Activated CD8-positive, alpha-beta memory T cell treated with anti-CD3 and anti-CD28 coated beads for 36 hours (primary cell): ENCODE measurements at regions not wholly inside any gene's neighbourhood (a gene's known extent, or its start where the extent isn't known, plus 50 kb on each side); places are given as distances from the start of the nearest gene placed in this dataset.
"Not testable (repeated sequence)": the region's sequence is repeated elsewhere in the genome, so short reads cannot be mapped to it uniquely, and the experiment has no call there.

Experiments used
- CTCF ChIA-PET: fragments of 350-600 bp; sonication (Branson Sonifier 250); formaldehyde crosslinking; loops from one replicate; lab custom pipeline; 2021; ENCODE audit warnings: antibody characterized with exemption; lab: Charles Lee
- POLR2A ChIA-PET: fragments of 350-600 bp; sonication (Branson Sonifier 250); formaldehyde crosslinking; loops from one replicate; lab custom pipeline; 2021; ENCODE audit warnings: antibody characterized with exemption; lab: Charles Lee

DNA sequence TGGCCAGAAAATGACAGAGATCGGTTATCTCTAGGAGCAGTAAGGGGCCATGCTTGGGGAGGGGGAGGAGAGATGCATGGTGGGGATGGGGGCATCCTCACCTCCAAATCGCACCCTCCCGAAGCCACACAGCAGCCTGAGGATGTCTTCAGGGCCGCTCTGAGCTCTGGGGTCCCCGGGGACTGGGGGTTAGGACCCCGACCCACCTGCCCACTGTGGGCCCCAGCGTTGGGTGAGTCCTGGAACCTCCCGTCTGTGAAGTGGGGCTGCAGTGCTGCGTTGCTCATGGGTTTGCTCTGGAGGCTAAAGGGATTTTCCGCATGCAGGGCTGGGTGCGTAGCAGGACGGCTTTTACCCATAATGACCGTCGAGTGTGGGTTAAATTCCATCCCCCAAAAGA lies 1046.3 kb downstream of the BRD1 start:
- CTCF ChIA-PET, result no interaction called here
- POLR2A ChIA-PET, result no interaction called here

DNA sequence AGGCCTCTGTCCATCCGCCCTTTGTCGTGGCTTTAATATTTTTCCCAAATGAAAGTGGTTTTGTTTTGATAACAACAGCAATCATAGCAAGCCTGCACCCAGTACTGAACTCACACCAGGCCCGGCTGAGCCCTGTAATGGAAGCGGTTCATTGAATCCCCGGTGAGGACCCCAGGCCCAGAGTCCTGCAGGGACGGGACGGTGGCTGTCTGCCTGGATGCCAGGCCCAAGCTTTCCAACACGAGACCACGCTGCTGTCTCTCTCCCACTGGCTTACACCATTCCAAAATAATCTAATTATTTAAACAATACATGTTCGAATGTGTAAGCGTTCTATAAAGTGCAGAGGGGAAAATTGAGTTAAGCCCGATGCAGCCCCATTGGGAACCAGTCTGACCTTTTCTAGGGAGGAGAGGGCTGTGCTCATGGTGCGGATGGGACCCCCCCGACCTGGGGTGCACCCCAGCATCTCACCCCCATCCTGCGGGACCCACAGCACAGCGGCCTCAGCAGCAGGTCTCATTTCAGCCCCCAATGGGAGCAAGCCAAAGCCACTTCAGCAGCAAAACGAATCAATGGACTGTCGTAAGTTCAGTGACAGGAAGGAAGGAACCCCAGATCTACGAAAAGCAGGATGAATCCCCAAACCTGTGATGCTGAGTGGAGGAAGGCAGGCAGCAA lies 1046.9 kb downstream of the BRD1 start:
- ChIA-PET POLR2A (no interaction called here), CTCF (no interaction called here)

DNA sequence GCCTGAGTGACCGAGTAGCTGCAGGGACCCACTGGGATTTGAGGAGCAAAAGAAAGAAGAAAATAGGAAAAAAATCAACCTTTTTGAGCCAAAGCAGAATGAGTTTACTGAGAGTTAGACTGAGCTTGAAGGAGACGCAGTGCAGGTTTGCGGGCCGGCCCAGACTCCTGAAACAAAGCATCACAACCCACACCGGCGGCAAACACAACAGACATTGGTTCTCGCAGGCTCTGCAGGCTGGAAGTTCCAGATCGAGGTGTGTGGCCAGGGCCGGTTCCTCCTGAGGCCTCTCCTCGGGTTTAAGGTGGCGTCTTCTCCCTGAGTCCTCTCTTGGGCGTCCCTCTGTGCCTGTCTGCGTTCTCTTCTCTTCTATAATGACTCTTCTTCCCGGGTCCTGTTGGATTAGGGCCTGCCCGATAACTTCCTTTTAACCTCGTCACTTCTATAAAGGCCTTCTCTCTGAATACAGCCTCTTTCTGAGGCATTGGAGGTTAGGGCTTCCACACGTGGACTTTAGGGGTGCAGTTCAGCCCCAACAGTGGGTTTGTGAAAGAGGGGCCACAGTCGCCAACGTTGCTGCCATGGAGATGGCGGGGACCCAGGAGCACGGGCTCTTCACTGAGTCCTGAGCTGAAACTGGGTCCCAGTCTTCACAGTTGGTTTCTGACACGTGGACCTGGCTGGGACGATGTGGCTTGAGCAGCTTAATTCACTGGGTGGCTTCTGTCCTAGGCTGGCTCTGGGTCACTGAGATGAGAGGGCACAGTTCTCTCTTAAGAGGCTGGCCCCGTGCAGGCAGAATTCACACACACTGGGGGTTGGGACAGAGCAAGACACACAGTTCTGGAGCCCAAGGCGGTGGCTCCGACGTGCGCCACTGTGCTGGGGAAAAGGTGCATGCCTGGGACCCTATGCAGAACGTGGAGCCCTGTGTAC lies 1047.7 kb downstream of the BRD1 start:
- ChIA-PET POLR2A (no interaction called here), CTCF (no interaction called here)

DNA sequence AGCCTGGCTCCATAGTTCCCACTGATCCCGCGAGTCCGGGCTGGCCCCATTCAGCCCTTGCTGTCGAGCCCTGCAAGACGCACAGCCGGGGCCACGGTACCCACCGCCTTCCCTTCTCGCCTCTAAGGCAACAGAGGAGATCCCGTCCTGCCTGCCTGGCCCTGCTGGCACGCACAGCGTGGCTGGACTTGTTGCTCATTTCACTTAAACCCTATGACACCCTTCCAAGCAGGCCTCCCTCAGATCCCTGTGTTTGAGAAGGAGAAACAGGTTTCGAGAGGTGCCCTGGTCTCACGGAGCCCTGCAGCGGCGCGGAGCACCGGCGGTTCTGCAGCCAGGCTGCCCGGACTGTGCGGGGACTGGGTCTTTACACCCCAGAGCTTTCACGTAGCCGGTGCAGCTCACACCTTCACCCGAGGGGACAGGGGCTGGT lies 1048.4 kb downstream of the BRD1 start:
- POLR2A ChIA-PET, result no interaction called here
- CTCF ChIA-PET, result no interaction called here

DNA sequence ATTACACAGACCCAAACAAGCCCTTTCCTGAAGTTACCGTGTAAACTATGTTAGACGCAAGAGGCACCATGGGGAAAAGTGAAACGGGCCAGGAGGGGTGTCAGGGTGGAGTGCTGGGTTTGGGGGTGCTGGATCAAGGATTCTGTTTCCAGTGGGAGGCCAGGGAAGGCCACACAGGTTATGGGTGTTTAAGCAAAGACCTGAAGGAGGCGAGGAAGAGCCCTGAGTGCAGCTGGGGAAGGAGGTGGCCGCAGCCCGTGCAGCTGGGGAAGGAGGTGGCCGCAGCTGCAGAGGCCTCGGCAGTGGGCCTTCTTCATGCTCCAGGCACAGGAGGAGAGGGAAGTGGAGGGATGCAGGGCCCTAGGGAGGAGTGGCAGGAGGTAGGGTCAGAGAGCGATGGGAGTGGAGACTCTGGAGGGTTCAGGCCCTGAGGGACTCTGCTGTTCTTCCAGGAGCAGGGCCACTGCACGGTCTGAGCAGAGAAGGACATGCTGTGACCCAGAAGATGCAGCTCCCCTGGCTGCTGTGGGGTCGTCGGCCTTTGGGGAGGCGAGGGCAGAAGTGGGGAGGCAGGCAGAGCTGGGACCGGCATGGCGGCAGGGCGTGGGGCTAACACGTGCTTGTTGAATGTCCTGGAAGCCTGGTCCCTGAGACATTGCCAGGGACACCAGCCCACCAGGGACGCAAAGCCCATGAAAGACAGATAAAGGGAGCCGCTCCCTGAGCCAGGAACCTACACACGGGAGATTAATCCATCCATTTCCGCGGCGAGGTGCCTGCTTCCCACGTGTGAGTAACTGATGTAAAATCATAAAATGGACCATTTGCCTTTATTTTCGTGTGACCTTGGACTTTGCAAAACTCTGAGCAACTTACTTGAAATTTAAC lies 1049.1 kb downstream of the BRD1 start:
- ChIA-PET POLR2A (no interaction called here), CTCF (no interaction called here)

DNA sequence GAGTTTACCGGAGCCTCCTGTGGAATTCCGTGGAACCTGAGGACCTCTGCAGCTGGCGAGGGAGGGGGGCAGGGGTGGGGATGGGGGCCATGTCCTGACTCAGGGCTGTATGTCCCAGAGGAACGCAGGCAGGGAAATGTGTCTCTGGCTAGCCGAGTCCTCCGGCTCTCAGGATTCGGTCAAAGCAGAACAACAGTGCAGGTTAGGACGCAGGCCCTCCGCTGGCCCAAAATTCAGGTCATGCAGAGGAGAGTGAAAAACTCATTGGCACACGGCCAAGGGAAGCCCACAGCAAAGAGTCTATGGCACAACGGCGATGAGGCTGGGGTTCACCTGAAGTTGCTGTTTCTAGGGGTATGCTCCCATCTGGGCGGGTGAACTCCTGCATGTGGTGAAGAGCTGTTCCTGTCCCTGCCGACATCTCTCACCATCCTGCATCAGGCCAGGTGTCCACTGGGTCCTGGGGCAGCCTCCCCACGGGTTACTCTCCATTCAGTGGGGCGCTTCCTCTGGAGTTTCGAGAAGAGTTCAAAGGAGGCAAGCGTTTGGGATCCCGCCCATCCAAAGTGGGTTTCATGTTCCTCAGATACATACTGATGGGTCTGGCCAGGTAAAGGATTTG lies 1055.3 kb downstream of the BRD1 start:
- ChIA-PET CTCF (no interaction called here), POLR2A (no interaction called here)

DNA sequence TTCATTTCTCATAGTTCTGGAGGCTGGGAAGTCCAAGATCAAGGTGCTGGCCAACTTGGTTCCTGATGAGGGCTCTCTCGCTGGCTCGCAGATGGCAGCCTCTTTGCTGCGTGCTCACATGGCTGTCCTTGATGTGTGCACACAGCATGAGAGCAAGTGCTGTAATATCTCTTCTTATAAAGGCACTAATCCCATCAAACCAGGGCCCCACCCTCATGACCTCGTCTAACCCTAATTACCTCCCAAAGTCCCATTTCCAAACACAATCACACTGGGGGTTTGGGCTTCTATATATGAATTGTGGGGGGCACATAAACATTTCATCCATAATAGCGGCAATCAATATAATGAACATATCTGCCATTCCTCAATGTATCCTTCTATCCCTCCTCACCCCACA lies 1062.1 kb downstream of the BRD1 start:
- POLR2A ChIA-PET, result no interaction called here
- CTCF ChIA-PET, result no interaction called here

DNA sequence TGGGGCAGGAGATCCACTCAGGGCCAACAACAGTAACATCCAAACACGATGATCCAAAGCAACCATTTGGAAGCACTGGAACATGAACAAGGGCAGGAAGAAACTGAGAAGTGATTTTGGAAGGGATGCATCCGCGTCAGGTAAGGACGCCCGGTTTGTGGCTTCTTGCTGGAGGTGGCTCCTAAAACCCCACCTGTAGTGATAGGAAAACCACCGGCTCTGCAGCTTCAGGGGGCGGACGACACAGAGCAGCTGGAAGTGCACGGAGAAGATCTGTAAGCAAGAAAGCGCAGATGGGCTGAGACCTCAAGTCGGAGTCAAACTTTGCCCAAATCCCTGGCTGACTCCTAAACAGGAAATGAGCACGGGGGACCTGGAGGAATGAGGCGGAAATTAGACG lies 1066.1 kb downstream of the BRD1 start:
- ChIA-PET CTCF (no interaction called here), POLR2A (no interaction called here)

DNA sequence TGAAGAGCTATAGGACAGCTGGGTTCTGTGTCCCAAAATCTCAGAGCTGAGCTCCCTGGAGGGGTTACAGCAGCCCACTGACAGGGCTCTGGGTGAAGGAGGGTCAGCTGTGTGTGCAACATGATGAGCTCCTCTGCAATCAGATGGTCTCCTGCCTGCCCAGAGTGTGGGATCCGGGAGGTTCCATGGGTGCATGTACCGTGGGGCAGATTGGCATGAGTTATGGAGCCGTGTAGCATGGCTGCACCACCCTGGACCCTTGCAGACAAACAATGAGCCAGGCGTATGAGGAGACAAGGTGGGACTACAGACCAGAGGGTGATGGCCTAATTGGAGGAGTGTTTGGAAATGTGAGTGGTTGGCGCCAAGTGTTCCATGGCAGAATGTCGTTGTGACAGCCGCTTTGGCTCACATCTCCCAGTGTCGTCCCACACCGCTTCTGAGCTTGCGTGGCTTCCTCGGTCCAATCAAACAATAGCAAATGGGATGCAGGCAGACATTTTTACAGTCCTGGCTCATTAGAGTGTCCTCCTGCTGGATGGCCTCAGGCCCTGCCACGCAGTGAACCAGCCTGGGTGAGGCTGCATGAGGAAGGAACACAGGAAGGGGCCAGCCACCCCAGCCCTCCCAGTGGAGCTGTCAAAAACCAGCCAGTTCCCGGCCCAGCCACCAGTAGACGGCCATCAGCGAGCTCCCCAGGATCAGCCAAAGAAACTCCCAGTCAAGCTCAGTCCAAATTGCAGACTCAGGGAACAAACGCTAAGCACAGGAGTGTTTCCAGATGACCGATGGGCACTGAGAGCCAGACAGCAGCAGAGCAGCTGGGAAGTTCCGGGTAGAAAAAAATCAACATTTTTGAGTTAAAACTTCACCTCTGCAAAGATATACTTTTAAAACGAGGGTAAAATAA lies 1066.9 kb downstream of the BRD1 start:
- CTCF ChIA-PET, result no interaction called here
- POLR2A ChIA-PET, result no interaction called here

DNA sequence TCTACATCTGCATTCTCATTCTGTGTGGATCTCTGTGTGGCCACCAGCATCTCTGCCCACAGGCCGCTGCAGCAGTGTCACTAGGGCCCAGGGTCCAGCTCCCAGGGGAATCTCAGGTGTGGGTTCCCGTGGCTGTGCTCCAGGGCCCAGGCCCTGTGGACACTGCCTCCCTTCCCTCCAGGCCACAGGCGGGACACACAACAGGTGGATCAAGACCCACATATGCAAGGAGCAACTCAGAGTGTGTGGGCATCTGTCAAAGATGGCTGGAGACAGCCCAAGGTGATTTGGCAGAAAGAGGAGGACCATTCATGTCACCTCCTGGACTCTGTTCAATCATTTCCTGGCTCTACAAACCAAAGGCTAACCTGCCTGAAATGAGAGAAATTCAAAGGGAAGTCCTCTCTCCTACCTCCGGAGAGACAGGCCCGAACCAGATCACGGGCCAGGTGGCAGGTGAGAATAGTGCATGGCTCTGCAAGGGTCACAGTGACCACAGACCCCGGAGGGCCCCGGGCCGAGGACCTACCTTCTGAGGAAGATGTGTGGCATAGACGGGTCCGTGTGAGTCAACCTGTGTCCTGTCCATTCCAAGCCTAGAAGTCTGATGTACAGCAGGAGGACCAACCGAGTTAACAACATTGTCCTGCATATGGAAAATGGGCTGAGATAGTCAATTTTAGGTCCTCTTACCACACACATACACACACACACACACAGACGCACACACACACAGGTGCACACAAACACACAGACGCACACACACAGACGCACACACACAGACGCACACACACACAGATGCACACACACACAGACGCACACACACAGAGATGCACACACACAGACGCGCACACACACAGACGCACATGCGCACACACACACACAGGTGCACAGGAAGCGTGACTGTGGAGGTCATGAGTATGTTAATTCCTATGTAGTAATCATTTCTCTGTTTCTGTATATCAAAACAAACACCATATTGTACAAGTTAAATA lies 1068.5 kb downstream of the BRD1 start:
- POLR2A ChIA-PET, result interaction anchor here (0.6 kb wide), 1 partner anchor 12 kb away, joined by 3 read pairs; no protein-coding TSS in a partner anchor
- CTCF ChIA-PET, result no interaction called here

DNA sequence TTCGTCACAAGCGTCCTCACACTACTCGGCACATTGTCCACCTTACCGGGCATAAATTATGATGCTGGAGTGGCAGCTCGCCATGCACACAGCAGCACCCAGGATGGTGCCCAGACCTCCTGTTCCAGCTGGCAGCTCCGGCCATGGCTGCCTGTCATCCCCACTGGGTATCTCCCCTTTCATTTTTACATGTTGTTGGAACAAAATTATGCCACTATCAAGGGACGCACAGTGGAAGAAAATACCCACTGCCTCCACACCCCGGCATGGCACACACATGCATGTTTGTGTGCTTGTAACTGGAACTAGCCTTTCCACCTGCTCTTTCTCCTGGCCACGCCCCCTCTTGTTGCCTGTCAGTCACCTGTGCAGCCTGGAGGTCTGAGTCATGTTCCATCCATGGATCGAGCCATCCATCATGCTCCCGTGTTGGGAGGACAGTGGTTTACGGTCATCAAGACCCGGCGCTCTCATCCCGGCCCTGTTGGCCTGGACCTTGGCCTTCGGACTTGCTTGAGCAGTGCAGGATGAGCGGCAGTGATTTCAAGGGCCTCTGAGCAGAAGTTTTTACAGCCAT lies 1069.6 kb downstream of the BRD1 start:
- ChIA-PET CTCF (no interaction called here), POLR2A (no interaction called here)

DNA sequence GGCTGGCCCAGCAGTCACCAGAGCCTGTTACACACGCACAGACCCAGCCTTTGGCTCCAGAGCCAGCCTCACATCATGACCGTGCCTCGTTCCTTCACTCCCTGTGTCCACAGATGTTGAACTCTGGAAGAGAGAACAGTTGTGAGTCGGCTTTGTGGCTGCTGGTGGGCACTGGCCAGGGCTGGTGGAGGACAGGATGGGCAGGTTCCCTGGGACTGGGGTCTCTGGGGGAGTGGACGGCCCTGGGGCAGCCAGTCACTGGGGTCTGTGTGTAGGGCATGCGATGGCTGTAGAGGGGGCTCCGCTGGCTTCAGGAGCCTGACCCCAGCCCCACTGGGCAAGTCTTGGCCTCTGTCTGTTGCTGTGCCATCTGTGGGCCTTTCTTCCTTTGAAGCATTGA lies 1070.1 kb downstream of the BRD1 start:
- POLR2A ChIA-PET, result no interaction called here
- CTCF ChIA-PET, result no interaction called here

DNA sequence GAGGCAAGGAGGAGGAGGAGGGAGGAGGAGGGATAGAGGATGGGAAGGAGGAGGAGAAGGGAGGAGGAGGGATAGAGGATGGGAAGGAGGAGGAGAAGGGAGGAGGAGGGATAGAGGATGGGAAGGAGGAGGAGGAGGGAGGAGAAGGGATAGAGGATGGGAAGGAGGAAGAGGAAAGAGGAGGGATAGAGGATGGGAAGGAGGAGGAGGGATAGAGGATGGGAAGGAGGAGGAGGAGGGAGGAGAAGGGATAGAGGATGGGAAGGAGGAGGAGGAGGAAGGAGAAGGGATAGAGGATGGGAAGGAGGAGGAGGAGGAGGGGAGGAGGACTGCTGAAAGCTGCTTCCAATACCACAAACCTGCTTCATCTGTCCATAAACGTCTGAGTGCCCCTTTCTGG lies 1070.5 kb downstream of the BRD1 start:
- POLR2A ChIA-PET, CTCF ChIA-PET: not testable (repeated sequence)

DNA sequence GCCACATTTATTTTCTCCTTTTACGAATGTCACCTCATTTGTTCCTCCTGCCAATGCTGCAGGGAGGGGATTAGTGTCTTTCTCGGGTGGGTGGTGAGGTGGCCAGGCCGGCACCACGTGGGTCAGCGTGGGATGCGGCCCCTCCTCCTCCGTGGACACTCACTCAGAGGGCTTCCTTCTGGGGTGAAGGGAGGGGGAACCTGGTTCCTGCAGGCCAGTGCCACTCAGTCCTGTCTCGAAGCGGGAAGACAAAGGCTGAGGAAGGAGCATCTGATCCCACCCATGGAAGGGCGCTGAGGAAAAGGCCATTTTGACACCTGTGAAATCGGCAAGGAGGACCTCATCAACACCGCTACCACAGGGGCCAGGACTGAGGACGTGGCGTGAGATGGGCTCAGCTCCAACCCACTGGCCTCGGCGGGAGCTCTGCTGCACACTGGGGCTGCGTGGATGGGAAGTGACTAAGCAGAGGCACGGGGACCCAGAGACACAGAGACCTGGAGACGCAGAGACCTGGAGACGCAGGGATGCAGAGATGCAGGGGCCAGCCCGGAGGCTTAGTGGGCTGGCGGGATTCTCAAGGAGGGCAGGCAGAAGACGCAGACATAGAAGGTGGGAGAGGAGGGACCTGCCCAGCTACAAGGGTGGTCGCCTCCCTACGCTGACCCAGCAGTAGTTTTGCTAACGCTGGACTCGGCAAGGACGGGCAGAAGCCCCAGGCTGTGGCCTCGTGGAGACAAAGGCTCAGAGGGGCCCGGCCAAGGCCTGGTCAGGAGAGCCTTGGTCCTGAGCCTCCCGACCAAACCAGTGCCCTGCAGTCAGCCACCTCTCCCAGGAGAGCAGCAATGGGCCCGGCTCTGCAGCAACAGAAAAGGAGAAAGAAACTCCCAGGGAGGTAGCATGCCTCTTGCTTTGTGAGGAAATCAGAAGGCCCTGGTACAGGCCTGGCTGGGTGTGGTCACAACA lies 1071.2 kb downstream of the BRD1 start:
- ChIA-PET POLR2A (no interaction called here), CTCF (no interaction called here)

DNA sequence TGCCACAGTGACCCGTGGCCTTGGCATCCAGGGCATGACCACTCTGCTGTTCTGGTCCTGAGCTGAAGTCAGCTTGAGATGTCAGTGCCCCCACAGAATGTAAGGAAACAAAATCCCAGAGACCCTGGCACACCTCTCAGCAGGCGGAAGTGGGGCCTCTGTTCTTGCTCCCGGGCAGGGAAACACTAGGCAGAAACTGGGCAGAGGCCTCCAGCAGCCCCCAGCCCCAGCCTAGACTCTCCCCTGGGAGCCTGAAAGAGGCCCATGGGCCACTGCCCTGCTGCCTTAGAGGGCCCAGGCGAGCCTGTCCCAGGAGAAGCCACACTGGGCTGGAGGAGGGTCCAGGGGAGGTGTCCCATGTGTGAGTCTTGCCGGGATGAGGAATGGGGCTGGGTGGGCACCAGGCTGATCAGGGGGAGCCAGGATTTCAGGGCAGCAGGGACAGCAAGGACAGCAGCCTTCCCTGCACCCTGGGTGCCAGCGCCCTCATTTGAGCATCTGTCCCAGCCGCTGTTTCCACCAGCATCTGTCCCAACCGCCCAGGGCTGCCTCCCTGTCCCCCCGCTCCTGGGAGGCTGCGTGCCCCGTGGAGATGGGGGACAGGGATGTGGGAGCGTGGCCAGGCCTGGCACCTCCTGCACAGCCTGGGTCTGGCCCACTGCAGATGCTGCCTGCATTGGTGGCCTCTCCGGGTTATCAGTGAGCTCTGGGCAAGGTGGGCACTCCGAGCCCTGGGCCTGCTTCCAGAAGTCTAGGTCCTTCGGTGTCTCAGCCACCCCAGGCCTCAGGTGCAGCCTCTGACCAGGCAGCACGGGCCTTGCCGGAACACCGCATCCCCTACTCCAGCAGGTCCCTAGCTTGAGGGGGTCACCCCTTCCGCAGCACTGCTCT lies 1072.4 kb downstream of the BRD1 start:
- ChIA-PET CTCF (no interaction called here), POLR2A (no interaction called here)
